Neural crest cell (in vitro differentiated cells): ENCODE measurements at regions not wholly inside any gene's neighbourhood (a gene's known extent, or its start where the extent isn't known, plus 50 kb on each side); places are given as distances from the start of the nearest gene placed in this dataset.

ENCODE experiments used
- DNase-seq: peaks from one replicate; pipeline ENCODE4 v3.0.0; 2021; ENCODE audit warnings: low read depth, mixed read lengths, low spot score
- H3K27ac Mint-ChIP-seq: one replicate; pipeline ENCODE4 v1.8.0; 2021; ENCODE audit warnings: mild to moderate bottlenecking, mixed read lengths; ENCODE audit not compliant: unreplicated experiment
- H3K27me3 Mint-ChIP-seq: 2 replicates; pipeline ENCODE4 v1.8.0; 2021; ENCODE audit warnings: low read depth, mild to moderate bottlenecking, mixed read lengths
- H3K36me3 Mint-ChIP-seq: 2 replicates; pipeline ENCODE4 v1.8.0; 2021; ENCODE audit warnings: low read depth, mild to moderate bottlenecking, mixed read lengths
- H3K4me1 Mint-ChIP-seq: 2 replicates; pipeline ENCODE4 v1.8.0; 2021; ENCODE audit warnings: mixed read lengths
- H3K4me3 Mint-ChIP-seq: one replicate; pipeline ENCODE4 v1.8.0; 2021; ENCODE audit warnings: mild to moderate bottlenecking, mixed read lengths
- H3K9me3 Mint-ChIP-seq: 2 replicates; pipeline ENCODE4 v1.8.0; 2021; ENCODE audit warnings: mixed read lengths
- CTCF ChIP-seq: fragments of 200-600 bp; sonication (generic); conservative IDR thresholded peaks from 2 replicates; pipeline ENCODE4 v1.5.0; 2021; ENCODE audit warnings: antibody characterized with exemption, mild to moderate bottlenecking

- TF ChIP-seq CTCF = no peak
- Mint-ChIP-seq H3K4me3 (no peak overlapping the region), H3K27ac (no peak overlapping the region), H3K36me3 (no peaks in the 10 kb centered on the region), H3K9me3 (peaks cover 2% of the 10 kb centered on the region), H3K4me1 (no peaks in the 10 kb centered on the region), H3K27me3 (no peaks in the 10 kb centered on the region)
- DNase-seq = no peak
Observed at GRCh38 chr1:104973516-104973915, 1223.8 kb downstream of the AMY1C start.

DNA sequence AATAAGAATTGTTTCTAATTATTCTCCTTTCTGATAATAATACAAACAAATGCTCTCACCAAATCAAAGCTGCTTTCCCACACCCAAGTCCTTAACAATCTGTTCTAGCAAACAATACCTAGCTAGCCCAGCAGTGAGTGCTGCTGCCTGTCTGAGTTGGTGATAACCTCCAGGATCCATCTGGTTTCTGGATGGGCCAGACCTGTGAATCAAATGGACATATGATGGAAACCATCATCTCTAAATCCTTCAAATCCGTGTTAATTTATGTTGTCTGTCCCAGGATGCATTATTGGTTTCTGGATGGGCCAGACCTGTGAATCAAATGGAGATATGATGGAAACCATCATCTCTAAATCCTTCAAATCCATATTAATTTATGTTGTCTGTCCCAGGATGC, 1230.0 kb downstream of the AMY1C start:
- no peak for TF ChIP-seq CTCF
- Mint-ChIP-seq H3K27me3 (no peaks in the 10 kb centered on the region), H3K9me3 (peaks cover 8% of the 10 kb centered on the region), H3K36me3 (no peaks in the 10 kb centered on the region), H3K4me3 (no peak overlapping the region), H3K4me1 (no peaks in the 10 kb centered on the region), H3K27ac (no peak overlapping the region)
- DNase-seq = no peak

DNA sequence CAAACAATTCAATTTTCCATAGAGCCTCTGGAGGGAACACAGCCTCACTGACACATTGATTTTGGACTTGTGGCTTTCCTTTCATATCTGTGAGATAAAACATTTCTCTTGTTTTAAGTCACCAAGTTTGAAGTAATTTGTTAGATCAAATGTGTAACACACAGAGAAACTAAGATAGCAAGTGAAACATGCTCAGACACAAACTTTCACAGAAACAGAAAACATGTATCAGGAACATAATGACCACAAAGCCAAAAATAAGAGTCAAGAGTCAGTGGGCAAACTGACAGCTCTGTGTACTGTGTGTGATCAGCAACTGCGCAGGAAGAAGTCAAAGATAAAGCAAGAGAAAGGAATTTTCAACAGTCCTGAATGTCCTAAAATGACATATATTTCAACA, 1237.5 kb downstream of the AMY1C start:
- Mint-ChIP-seq H3K27ac (no peak overlapping the region), H3K36me3 (no peaks in the 10 kb centered on the region), H3K4me3 (no peak overlapping the region), H3K9me3 (peaks cover 10% of the 10 kb centered on the region), H3K27me3 (no peaks in the 10 kb centered on the region), H3K4me1 (no peaks in the 10 kb centered on the region)
- DNase-seq = no peak
- TF ChIP-seq CTCF = no peak

GRCh38 chr1:104989012-104989411, 1239.3 kb downstream of the AMY1C start:
- Mint-ChIP-seq H3K36me3 (no peaks in the 10 kb centered on the region), H3K4me3 (no peak overlapping the region), H3K27ac (no peak overlapping the region), H3K27me3 (no peaks in the 10 kb centered on the region), H3K4me1 (no peaks in the 10 kb centered on the region), H3K9me3 (peaks cover 5% of the 10 kb centered on the region)
- DNase-seq = no peak
- no peak for TF ChIP-seq CTCF

- H3K4me1 Mint-ChIP-seq = no peaks in the 10 kb centered on the region
- no peak overlapping the region for H3K4me3 Mint-ChIP-seq
- H3K36me3 Mint-ChIP-seq = no peaks in the 10 kb centered on the region
- DNase-seq = no peak
- no peaks in the 10 kb centered on the region for H3K27me3 Mint-ChIP-seq
- no peak for TF ChIP-seq CTCF
- no peak overlapping the region for H3K27ac Mint-ChIP-seq
- no peaks in the 10 kb centered on the region for H3K9me3 Mint-ChIP-seq
Observed at GRCh38 chr1:104991702-104992101, 1242.0 kb downstream of the AMY1C start.

DNA sequence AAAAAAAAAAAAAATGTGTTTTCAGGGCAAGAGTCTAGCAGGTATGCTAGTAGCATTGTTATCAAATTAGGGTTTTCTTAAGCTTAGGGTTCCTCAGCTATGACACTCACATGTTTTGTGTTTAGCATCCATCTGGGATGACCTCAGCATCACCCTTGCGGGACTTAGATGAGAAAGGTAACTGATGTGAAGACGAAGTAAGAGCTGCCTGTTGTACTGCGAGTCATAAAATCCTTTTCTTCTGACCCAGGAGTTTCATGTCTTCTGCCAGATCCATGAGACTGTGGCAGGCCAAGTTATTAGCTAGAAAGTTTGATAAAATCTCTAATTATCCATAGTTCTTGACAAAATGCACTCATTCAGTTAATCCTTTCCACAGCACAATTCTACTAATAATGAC, 1251.1 kb downstream of the AMY1C start:
- no peak for TF ChIP-seq CTCF
- no peak for DNase-seq
- no peaks in the 10 kb centered on the region for H3K27me3 Mint-ChIP-seq
- no peak overlapping the region for H3K4me3 Mint-ChIP-seq
- H3K27ac Mint-ChIP-seq = no peak overlapping the region
- H3K4me1 Mint-ChIP-seq = no peaks in the 10 kb centered on the region
- H3K9me3 Mint-ChIP-seq = no peaks in the 10 kb centered on the region
- H3K36me3 Mint-ChIP-seq = no peaks in the 10 kb centered on the region
